AG04449 (cell line): ENCODE measurements at regions not wholly inside any gene's neighbourhood (a gene's known extent, or its start where the extent isn't known, plus 50 kb on each side); places are given as distances from the start of the nearest gene placed in this dataset.

ENCODE experiments used
- CTCF ChIA-PET: fragments of 350-600 bp; formaldehyde crosslinking; extraction: SDS; loops from one replicate; lab custom pipeline; 2021; ENCODE audit warnings: antibody characterized with exemption; lab: Yijun Ruan, JAX
- POLR2A ChIA-PET: fragments of 400-600, 350-600 bp; formaldehyde crosslinking; extraction: SDS; loops from one replicate; lab custom pipeline; 2020; ENCODE audit warnings: antibody characterized with exemption, inconsistent platforms; lab: Yijun Ruan, JAX
- DNase-seq: peaks from one replicate; pipeline ENCODE4 v3.0.0-alpha.2; 2010; ENCODE audit warnings: low read depth, low spot score
- H3K4me3 ChIP-seq: 2 replicates; pipeline ENCODE4 v1.5.1; 2011; ENCODE audit warnings: low read depth, mild to moderate bottlenecking, control low read depth, low read length
- CTCF ChIP-seq: IDR thresholded peaks from one replicate; pipeline ENCODE4 v1.5.1; 2011; ENCODE audit warnings: mild to moderate bottlenecking, moderate library complexity, low read length, control low read depth, inconsistent platforms; ENCODE audit not compliant: insufficient read depth; ENCODE audit errors: missing control alignments

- ChIA-PET POLR2A (no interaction called here), CTCF (interaction anchor here (1.4 to 2.6 kb wide), 3 partner anchors 11 to 17 kb away, joined by 6 to 11 read pairs (median 8); no protein-coding TSS in a partner anchor)
- no peak for DNase-seq
- no peak for TF ChIP-seq CTCF
- no peak overlapping the region for H3K4me3 ChIP-seq
Observed at GRCh38 chr10:28410420-28411135, 107.7 kb upstream of the MPP7 start.

GRCh38 chr10:28411136-28411460 lies 108.2 kb upstream of the MPP7 start:
- ChIA-PET POLR2A (no interaction called here), CTCF (interaction anchor here (2.2 to 2.6 kb wide), 2 partner anchors 15 to 17 kb away, joined by 8 to 11 read pairs; no protein-coding TSS in a partner anchor)
- H3K4me3 ChIP-seq: no peak overlapping the region
- TF ChIP-seq CTCF: no peak
- DNase-seq: no peak

GRCh38 chr10:28411648-28412047 lies 108.8 kb upstream of the MPP7 start:
- CTCF ChIA-PET: interaction anchor here (2.6 kb wide), 1 partner anchor 18 kb away, joined by 11 read pairs; no protein-coding TSS in a partner anchor
- POLR2A ChIA-PET: no interaction called here
- TF ChIP-seq CTCF: no peak
- DNase-seq: no peak
- no peak overlapping the region for H3K4me3 ChIP-seq

- no peak for DNase-seq
- no peak overlapping the region for H3K4me3 ChIP-seq
- ChIA-PET CTCF (no interaction called here), POLR2A (no interaction called here)
- no peak for TF ChIP-seq CTCF
Observed at GRCh38 chr10:28418069-28418468, 114.8 kb upstream of the WAC start.

- CTCF ChIA-PET: no interaction called here
- DNase-seq: no peak
- TF ChIP-seq CTCF: no peak
Observed at GRCh38 chr10:28425422-28425821, 107.5 kb upstream of the WAC start.

GRCh38 chr10:28426392-28427159 lies 106.3 kb upstream of the WAC start:
- ChIA-PET CTCF (interaction anchor here (1.6 kb wide), 1 partner anchor 20 kb away, joined by 3 read pairs; no protein-coding TSS in a partner anchor), POLR2A (no interaction called here)
- no peak for DNase-seq
- TF ChIP-seq CTCF: no peak
- no peak overlapping the region for H3K4me3 ChIP-seq

More at GRCh38 chr10:28425422-28425821, 107.5 kb upstream of the WAC start:
- H3K4me3 ChIP-seq: no peak overlapping the region
- POLR2A ChIA-PET: no interaction called here
